ENCODE measurements at regions not wholly inside any gene's neighbourhood (a gene's known extent, or its start where the extent isn't known, plus 50 kb on each side); places are given as distances from the start of the nearest gene placed in this dataset.
"Not testable (repeated sequence)": the region's sequence is repeated elsewhere in the genome, so short reads cannot be mapped to it uniquely, and the experiment has no call there.

- H3K27me3 ChIP-seq (ENCODE audit: control insufficient read depth in 3 of 3, insufficient read depth in 3 of 3, low read length in 3 of 3): no peaks in the 10 kb centered on the region
Observed at GRCh38 chr1:187928696-187929095, 1099.9 kb downstream of the PLA2G4A start.

GRCh38 chr1:187931776-187932175 is 1103.0 kb downstream of the PLA2G4A start:
- Histone ChIP-seq H3K4me1 (ENCODE audit: control insufficient read depth in 3 of 3, insufficient read depth in 3 of 3, low read length in 3 of 3) (no peaks in the 10 kb centered on the region), H3K9me3 (ENCODE audit: control insufficient read depth in 3 of 3, low read length in 3 of 3) (no peaks in the 10 kb centered on the region), H3K27ac (ENCODE audit: low read depth, low read length) (no peak overlapping the region), H3K27me3 (ENCODE audit: control insufficient read depth in 3 of 3, insufficient read depth in 3 of 3, low read length in 3 of 3) (no peaks in the 10 kb centered on the region), H3K36me3 (ENCODE audit: control insufficient read depth in 3 of 3, insufficient read depth in 3 of 3, low read length in 3 of 3) (no peaks in the 10 kb centered on the region), H3K9ac (ENCODE audit: low read depth in 1 of 3, low read length in 3 of 3) (no peak overlapping the region), H3K4me3 (ENCODE audit: low read length in 3 of 3) (no peak overlapping the region)

More at GRCh38 chr1:187928696-187929095, 1099.9 kb downstream of the PLA2G4A start:
- Histone ChIP-seq H3K4me3 (ENCODE audit: low read length in 3 of 3) (no peak overlapping the region), H3K4me1 (ENCODE audit: control insufficient read depth in 3 of 3, insufficient read depth in 3 of 3, low read length in 3 of 3) (no peaks in the 10 kb centered on the region), H3K9ac (ENCODE audit: low read depth in 1 of 3, low read length in 3 of 3) (no peak overlapping the region), H3K9me3 (ENCODE audit: control insufficient read depth in 3 of 3, low read length in 3 of 3) (no peaks in the 10 kb centered on the region), H3K36me3 (ENCODE audit: control insufficient read depth in 3 of 3, insufficient read depth in 3 of 3, low read length in 3 of 3) (no peaks in the 10 kb centered on the region), H3K27ac (ENCODE audit: low read depth, low read length) (no peak overlapping the region)

- Histone ChIP-seq H3K36me3 (ENCODE audit: control insufficient read depth in 3 of 3, insufficient read depth in 3 of 3, low read length in 3 of 3) (no peaks in the 10 kb centered on the region), H3K27me3 (ENCODE audit: control insufficient read depth in 3 of 3, insufficient read depth in 3 of 3, low read length in 3 of 3) (no peaks in the 10 kb centered on the region), H3K9ac (ENCODE audit: low read depth in 1 of 3, low read length in 3 of 3) (no peak overlapping the region), H3K4me1 (ENCODE audit: control insufficient read depth in 3 of 3, insufficient read depth in 3 of 3, low read length in 3 of 3) (no peaks in the 10 kb centered on the region), H3K4me3 (ENCODE audit: low read length in 3 of 3) (no peak overlapping the region), H3K9me3 (ENCODE audit: control insufficient read depth in 3 of 3, low read length in 3 of 3) (no peaks in the 10 kb centered on the region), H3K27ac (ENCODE audit: low read depth, low read length) (no peak overlapping the region)
Observed at GRCh38 chr1:187933562-187934419, 1105.0 kb downstream of the PLA2G4A start.

- no peaks in the 10 kb centered on the region for H3K27me3 ChIP-seq (ENCODE audit: control insufficient read depth in 3 of 3, insufficient read depth in 3 of 3, low read length in 3 of 3)
Observed at GRCh38 chr1:187936667-187937066, 1107.9 kb downstream of the PLA2G4A start.

GRCh38 chr1:187938092-187938491 is 1109.3 kb downstream of the PLA2G4A start:
- Histone ChIP-seq H3K36me3 (ENCODE audit: control insufficient read depth in 3 of 3, insufficient read depth in 3 of 3, low read length in 3 of 3) (no peaks in the 10 kb centered on the region), H3K4me3 (ENCODE audit: low read length in 3 of 3) (no peak overlapping the region), H3K27ac (ENCODE audit: low read depth, low read length) (no peak overlapping the region), H3K9ac (ENCODE audit: low read depth in 1 of 3, low read length in 3 of 3) (no peak overlapping the region), H3K4me1 (ENCODE audit: control insufficient read depth in 3 of 3, insufficient read depth in 3 of 3, low read length in 3 of 3) (no peaks in the 10 kb centered on the region), H3K9me3 (ENCODE audit: control insufficient read depth in 3 of 3, low read length in 3 of 3) (no peaks in the 10 kb centered on the region), H3K27me3 (ENCODE audit: control insufficient read depth in 3 of 3, insufficient read depth in 3 of 3, low read length in 3 of 3) (no peaks in the 10 kb centered on the region)

More at GRCh38 chr1:187936667-187937066, 1107.9 kb downstream of the PLA2G4A start:
- Histone ChIP-seq H3K9me3 (ENCODE audit: control insufficient read depth in 3 of 3, low read length in 3 of 3) (no peaks in the 10 kb centered on the region), H3K9ac (ENCODE audit: low read depth in 1 of 3, low read length in 3 of 3) (no peak overlapping the region), H3K4me1 (ENCODE audit: control insufficient read depth in 3 of 3, insufficient read depth in 3 of 3, low read length in 3 of 3) (no peaks in the 10 kb centered on the region), H3K36me3 (ENCODE audit: control insufficient read depth in 3 of 3, insufficient read depth in 3 of 3, low read length in 3 of 3) (no peaks in the 10 kb centered on the region), H3K4me3 (ENCODE audit: low read length in 3 of 3) (no peak overlapping the region), H3K27ac (ENCODE audit: low read depth, low read length) (no peak overlapping the region)

- H3K4me3 ChIP-seq (ENCODE audit: low read length in 3 of 3): no peak overlapping the region
- H3K9ac ChIP-seq (ENCODE audit: low read depth in 1 of 3, low read length in 3 of 3): no peak overlapping the region
- H3K9me3 ChIP-seq (ENCODE audit: control insufficient read depth in 3 of 3, low read length in 3 of 3): peaks cover 0 to 2% (median 0%) of the 10 kb centered on the region in 3 donors
- no peak overlapping the region for H3K27ac ChIP-seq (ENCODE audit: low read depth, low read length)
- H3K4me1 ChIP-seq (ENCODE audit: control insufficient read depth in 3 of 3, insufficient read depth in 3 of 3, low read length in 3 of 3): no peaks in the 10 kb centered on the region
- H3K27me3 ChIP-seq (ENCODE audit: control insufficient read depth in 3 of 3, insufficient read depth in 3 of 3, low read length in 3 of 3): no peaks in the 10 kb centered on the region
- no peaks in the 10 kb centered on the region for H3K36me3 ChIP-seq (ENCODE audit: control insufficient read depth in 3 of 3, insufficient read depth in 3 of 3, low read length in 3 of 3)
Observed at GRCh38 chr1:187942986-187943385, 1114.2 kb downstream of the PLA2G4A start.

GRCh38 chr1:187943606-187944403 is 1115.1 kb downstream of the PLA2G4A start:
- peaks cover 0 to 2% (median 0%) of the 10 kb centered on the region in 3 donors for H3K9me3 ChIP-seq (ENCODE audit: control insufficient read depth in 3 of 3, low read length in 3 of 3)
- H3K4me1 ChIP-seq (ENCODE audit: control insufficient read depth in 3 of 3, insufficient read depth in 3 of 3, low read length in 3 of 3): no peaks in the 10 kb centered on the region
- H3K4me3 ChIP-seq (ENCODE audit: low read length in 3 of 3): no peak overlapping the region
- H3K36me3 ChIP-seq (ENCODE audit: control insufficient read depth in 3 of 3, insufficient read depth in 3 of 3, low read length in 3 of 3): no peaks in the 10 kb centered on the region
- H3K9ac ChIP-seq (ENCODE audit: low read depth in 1 of 3, low read length in 3 of 3): no peak overlapping the region
- no peak overlapping the region for H3K27ac ChIP-seq (ENCODE audit: low read depth, low read length)
- H3K27me3 ChIP-seq (ENCODE audit: control insufficient read depth in 3 of 3, insufficient read depth in 3 of 3, low read length in 3 of 3): no peaks in the 10 kb centered on the region

- not testable (repeated sequence) for H3K9me3 ChIP-seq (ENCODE audit: control insufficient read depth in 3 of 3, low read length in 3 of 3); H3K9ac ChIP-seq (ENCODE audit: low read depth in 1 of 3, low read length in 3 of 3); H3K4me1 ChIP-seq (ENCODE audit: control insufficient read depth in 3 of 3, insufficient read depth in 3 of 3, low read length in 3 of 3); H3K4me3 ChIP-seq (ENCODE audit: low read length in 3 of 3); H3K36me3 ChIP-seq (ENCODE audit: control insufficient read depth in 3 of 3, insufficient read depth in 3 of 3, low read length in 3 of 3); H3K27me3 ChIP-seq (ENCODE audit: control insufficient read depth in 3 of 3, insufficient read depth in 3 of 3, low read length in 3 of 3); H3K27ac ChIP-seq (ENCODE audit: low read depth, low read length)
Observed at GRCh38 chr1:187946661-187947060, 1117.9 kb downstream of the PLA2G4A start.

- H3K27me3 ChIP-seq (ENCODE audit: control insufficient read depth in 3 of 3, insufficient read depth in 3 of 3, low read length in 3 of 3): no peaks in the 10 kb centered on the region
- H3K9me3 ChIP-seq (ENCODE audit: control insufficient read depth in 3 of 3, low read length in 3 of 3): peaks cover 0 to 6% (median 0%) of the 10 kb centered on the region in 3 donors
- H3K9ac ChIP-seq (ENCODE audit: low read depth in 1 of 3, low read length in 3 of 3): no peak overlapping the region
- no peaks in the 10 kb centered on the region for H3K4me1 ChIP-seq (ENCODE audit: control insufficient read depth in 3 of 3, insufficient read depth in 3 of 3, low read length in 3 of 3)
- no peak overlapping the region for H3K4me3 ChIP-seq (ENCODE audit: low read length in 3 of 3)
- H3K36me3 ChIP-seq (ENCODE audit: control insufficient read depth in 3 of 3, insufficient read depth in 3 of 3, low read length in 3 of 3): no peaks in the 10 kb centered on the region
- H3K27ac ChIP-seq (ENCODE audit: low read depth, low read length): no peak overlapping the region
Observed at GRCh38 chr1:187947359-187947758, 1118.6 kb downstream of the PLA2G4A start.

Measured in skeletal muscle tissue (tissue), 3 donors.